Stimulated activated CD4-positive, alpha-beta T cell treated with anti-CD3 and anti-CD28 coated beads, Interleukin-12 subunit alpha, Interleukin-12 subunit beta, amount 100 ng/mL, for 4 hours (primary cell): ENCODE measurements at regions not wholly inside any gene's neighbourhood (a gene's known extent, or its start where the extent isn't known, plus 50 kb on each side); places are given as distances from the start of the nearest gene placed in this dataset.

ENCODE experiments used
- DNase-seq: peaks from one replicate; pipeline ENCODE4 v3.0.0-alpha.2; 2020

- no peak for DNase-seq
Observed at GRCh38 chr12:24255920-24256665, 306.6 kb upstream of the SOX5 start.

- DNase-seq: no peak
Observed at GRCh38 chr12:24252602-24253001, 303.1 kb upstream of the SOX5 start.

DNA sequence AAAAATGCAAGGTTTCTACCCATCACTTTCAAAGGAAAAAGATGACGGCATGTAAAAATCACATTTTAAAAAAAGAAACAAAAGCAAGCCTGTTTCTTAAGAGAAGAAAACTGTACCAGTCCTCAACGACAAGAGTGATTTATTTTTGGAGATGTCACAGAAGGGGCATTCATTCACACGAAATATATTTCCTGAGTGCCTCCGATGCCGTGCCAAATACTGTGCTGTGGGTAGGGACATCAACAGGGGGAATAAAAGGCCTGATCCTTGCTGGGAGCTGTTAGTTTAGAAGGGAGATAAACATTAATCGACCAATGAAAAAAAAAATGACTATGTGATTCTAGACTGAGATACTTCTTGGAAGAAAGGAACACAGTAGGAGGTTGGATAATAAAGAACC, 297.5 kb upstream of the SOX5 start:
- no peak for DNase-seq

DNA sequence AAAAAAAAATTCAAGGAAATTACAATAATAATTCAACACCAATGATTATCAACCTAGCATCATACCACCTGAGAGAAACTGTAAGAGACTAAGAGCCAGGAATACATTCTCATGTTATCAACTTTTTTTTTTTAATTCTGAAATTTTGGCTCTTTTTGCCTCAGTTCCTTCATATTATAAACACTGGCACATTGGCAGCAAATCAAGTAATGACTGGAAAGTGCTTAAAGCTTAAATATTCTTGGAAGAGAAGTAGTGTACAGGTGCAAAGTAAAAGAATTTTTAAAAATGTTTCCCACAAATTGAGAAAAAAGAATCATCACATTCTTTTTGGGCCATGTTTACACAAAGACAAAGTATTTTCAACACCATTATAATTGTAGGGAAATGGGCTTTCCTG, 296.9 kb upstream of the SOX5 start:
- DNase-seq: no peak

DNA sequence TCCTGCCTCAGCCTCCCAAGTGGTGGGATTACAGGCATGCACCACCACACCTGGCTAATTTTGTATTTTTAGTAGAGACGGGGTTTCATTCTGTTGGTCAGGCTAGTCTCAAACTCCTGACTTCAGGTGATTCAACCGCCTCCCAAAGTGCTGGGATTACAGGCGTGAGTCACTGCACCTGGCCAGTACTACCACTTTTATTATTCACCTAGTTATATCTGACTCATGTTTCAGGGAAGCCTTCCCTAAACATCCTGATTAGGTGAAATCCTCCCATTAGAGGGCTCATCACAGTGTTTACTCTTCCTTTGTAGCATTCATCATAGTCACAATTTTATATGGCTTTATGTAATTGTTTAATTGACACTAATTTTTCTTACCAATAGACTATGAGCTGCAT, 295.3 kb upstream of the SOX5 start:
- no peak for DNase-seq

GRCh38 chr12:24244231-24244630, 294.8 kb upstream of the SOX5 start:
- DNase-seq: no peak

DNA sequence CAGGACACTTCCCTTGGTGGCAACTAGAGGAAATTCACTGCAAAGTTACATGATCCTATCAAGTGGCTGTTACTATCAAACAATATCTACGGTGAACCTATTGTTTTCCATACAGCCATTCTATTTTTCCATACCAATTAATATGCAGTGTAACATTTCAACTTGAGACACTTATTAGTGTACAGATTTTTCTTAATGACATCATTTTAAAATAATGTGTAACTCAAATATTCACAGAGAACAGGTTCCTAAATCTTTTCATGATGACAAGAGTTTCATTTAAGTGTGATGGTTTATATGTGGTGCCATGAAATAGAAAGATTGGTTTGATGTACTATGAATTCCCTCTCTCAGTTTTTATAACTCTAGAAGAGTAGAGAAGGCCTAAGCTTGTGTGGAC, 291.2 kb upstream of the SOX5 start:
- DNase-seq: no peak

DNA sequence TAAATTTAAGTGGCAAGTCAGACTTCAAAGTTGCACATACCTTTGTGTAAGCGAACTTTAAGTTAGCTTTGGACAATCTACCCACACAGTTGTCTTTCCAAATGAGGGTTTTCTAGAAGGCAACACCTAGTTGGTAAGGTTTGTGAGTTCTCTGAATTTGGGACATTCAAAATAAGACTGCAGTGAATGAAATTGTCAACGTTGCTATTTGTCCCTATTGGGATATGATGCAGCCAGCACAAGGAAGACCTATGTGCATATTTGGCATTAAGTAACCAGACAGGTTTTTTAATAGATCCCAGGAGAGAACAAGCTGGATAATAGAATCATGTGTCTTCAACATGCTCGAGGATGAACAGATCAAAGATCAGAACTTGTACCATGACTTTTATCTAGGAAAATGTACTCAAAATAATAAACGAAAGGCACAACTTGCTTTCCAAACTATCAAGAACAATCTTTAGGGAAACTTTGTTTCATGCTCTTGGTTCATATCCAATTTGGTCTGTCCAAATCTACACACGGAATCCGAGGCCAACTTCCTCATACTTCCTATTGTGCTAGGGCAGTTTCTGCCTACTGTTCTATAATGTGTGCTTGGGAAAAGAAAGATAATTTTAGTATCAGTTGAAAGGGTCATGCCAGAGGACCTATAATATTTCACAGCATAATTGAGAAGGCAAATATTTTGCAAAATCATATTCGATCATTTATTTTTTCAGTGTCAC, 284.2 kb upstream of the SOX5 start:
- DNase-seq: no peak

DNA sequence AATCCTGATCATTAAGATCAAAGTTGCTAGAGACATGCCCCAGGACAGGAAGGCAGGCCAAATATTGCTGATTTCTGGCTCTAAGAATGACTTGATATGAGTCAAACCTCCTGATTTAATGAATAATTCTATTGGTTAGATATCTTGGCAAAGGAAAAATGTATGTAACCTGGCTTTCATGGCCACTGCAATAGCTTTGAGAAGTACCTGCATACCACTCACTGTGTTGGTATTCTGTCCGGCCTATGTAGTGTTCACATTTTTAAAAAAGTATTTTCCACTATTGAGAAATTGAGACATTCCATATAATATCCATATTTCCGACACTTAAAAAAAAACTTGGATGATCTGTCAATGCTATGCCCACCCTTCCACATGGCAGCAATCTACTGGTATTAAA, 283.1 kb upstream of the SOX5 start:
- no peak for DNase-seq

DNA sequence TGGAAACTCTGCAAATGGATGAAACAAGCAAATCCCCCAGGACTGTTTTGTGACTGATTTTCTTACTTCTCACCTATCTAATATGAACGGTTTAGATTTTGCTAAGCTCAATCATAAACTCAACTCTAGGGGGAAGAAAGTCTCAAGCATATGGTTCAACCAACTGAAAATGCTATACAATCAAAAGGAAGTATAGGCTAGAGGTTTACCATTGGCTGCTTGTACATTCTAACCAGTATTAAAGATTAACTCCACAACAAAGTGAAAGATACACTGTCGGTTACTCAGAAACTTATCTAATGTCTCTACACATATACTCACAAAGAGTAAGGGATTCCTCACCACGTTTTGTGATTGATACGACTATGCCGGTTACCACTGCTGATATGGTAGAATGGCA, 281.8 kb upstream of the SOX5 start:
- DNase-seq: no peak

DNA sequence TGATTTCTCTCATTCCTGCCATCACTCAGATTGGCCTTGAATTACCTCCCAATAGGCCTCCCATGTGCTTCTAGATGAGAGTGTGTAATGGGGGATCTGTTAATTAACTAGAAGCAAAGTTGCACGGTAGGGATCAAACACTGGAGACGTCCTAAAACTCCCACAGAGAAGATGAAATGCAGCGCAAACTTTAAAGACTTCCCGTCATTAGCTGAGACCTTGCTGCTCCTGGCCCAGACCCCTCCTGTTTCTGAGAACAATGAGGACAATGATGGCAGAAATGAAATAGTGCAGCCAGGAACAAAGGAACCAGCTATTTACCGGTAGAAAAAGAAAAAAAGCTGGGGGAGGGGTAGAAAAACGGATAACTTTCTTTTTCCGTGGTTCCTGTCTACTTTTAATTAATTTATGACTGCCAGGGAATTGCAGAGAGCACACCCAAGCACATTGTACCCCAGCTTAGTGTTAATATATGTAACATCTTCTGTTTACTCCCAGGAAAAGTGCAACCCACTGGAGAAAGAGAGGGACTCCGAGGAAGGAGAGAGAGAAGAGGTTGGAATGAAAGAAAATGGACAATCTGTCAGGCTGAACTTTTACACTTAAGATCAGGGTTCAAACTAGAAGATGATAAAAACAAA, 280.7 kb upstream of the SOX5 start:
- no peak for DNase-seq

GRCh38 chr12:24229031-24229700, 279.7 kb upstream of the SOX5 start:
- no peak for DNase-seq

DNA sequence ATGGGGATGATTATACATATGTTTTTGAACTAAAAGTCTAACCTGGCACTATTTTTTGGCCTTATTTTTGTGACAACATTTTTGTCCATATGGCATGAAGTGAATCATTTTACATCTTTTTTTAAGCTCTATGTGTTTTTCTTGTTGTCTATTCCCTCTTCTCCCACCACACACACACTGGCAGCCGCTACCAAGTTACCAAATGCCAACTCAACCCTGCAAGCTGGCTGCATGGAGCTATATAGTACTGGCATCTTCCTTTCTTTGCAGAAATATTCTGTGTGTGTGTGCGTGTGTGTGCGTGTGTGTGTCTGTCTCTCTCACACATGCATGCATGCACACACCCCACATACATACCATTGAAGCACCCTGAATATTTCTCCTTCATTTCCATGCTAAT, 278.9 kb upstream of the SOX5 start:
- DNase-seq: no peak

DNA sequence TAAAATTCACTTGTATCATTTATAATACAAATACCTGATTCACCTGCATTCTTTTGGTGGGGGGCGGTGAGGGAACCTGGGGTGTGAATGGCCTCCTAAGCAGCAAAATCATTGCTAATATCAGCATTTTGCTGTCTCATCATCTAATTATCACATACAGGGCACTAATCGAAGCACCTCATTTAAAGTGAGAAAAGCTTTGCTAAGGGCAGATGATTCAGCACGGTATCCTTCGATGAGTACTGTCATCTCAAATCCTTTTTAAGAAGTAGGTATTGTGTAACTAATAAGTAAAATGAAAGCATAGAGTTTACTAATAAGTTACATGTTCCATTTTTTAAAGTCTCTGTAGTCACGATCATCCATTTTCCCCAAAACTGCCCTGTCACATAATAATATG, 278.1 kb upstream of the SOX5 start:
- DNase-seq: no peak

- DNase-seq: no peak
Observed at GRCh38 chr12:24226745-24227350, 277.4 kb upstream of the SOX5 start.

GRCh38 chr12:24224401-24224800, 274.9 kb upstream of the SOX5 start:
- DNase-seq: no peak

DNA sequence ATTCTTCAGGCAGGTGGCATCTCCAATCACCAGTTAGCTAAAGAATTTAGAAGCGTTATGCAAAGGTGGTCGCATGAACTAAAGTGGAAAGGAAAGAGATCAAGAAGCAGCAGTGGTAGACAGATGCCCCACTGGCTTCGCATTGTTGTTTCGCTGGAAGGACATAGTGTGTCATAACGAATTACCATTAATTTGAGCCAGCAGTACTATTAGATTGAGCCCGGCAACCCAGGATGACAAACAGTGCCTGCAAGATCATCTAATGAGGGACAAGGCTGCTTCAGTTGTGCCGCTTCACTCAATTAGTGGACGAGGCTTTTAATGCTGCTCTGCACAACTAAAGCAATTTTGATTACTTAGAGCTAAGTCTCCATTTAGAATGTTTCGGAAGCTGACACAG, 274.5 kb upstream of the SOX5 start:
- no peak for DNase-seq

- no peak for DNase-seq
Observed at GRCh38 chr12:24222968-24223367, 273.5 kb upstream of the SOX5 start.

GRCh38 chr12:24212496-24212895, 263.0 kb upstream of the SOX5 start:
- no peak for DNase-seq

GRCh38 chr12:24206621-24207020, 257.2 kb upstream of the SOX5 start:
- DNase-seq: no peak

GRCh38 chr12:24201258-24201970, 251.9 kb upstream of the SOX5 start:
- no peak for DNase-seq

GRCh38 chr12:24200010-24200409, 250.5 kb upstream of the SOX5 start:
- DNase-seq: no peak
